ENCODE measurements at regions not wholly inside any gene's neighbourhood (a gene's known extent, or its start where the extent isn't known, plus 50 kb on each side); places are given as distances from the start of the nearest gene placed in this dataset.

DNA sequence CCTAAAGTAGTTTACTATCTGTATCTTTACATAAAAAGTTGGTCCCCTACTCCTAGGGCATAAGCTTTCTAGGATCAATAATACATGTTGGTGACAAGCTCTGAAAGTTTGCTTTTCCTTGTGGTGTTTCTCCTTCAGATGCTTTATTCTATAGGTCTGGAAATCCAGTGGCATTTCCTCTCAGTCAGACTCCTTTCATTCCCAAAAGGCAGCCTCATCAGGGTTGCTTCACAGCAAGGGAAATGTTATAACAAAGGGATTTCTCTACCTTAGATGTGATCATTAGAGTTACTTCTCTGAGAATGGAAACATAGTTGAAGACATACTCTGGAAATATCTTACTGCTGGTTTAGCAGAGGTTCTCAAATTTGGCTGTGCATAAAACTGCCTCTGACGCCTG lies 1072.4 kb upstream of the ZEB2 start:
- Histone ChIP-seq H3K27ac (no peak overlapping the region), H3K4me3 (no peak overlapping the region), H3K9me3 (replicated peaks in 1 of 3) (peaks cover 0 to 4% (median 0%) of the 10 kb centered on the region in 3 donors), H3K4me1 (replicated peaks in 1 of 2) (no peaks in the 10 kb centered on the region), H3K27me3 (no peaks in the 10 kb centered on the region), H3K36me3 (replicated peaks in 1 of 2) (no peaks in the 10 kb centered on the region)
- TF ChIP-seq, protein P1, sequence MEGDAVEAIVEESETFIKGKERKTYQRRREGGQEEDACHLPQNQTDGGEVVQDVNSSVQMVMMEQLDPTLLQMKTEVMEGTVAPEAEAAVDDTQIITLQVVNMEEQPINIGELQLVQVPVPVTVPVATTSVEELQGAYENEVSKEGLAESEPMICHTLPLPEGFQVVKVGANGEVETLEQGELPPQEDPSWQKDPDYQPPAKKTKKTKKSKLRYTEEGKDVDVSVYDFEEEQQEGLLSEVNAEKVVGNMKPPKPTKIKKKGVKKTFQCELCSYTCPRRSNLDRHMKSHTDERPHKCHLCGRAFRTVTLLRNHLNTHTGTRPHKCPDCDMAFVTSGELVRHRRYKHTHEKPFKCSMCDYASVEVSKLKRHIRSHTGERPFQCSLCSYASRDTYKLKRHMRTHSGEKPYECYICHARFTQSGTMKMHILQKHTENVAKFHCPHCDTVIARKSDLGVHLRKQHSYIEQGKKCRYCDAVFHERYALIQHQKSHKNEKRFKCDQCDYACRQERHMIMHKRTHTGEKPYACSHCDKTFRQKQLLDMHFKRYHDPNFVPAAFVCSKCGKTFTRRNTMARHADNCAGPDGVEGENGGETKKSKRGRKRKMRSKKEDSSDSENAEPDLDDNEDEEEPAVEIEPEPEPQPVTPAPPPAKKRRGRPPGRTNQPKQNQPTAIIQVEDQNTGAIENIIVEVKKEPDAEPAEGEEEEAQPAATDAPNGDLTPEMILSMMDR (IDR thresholded peaks at IDR 0.05) = no peak
- no peak for TF ChIP-seq POLR2A (IDR thresholded peaks at IDR 0.05)
- DNase-seq = no peak
- intact Hi-C loops (cut with DNase I) = no loop called here
- 83 to 90% (median 86%) methylated on average over 1 of the region's 1 CpG for WGBS, 4 donors

DNA sequence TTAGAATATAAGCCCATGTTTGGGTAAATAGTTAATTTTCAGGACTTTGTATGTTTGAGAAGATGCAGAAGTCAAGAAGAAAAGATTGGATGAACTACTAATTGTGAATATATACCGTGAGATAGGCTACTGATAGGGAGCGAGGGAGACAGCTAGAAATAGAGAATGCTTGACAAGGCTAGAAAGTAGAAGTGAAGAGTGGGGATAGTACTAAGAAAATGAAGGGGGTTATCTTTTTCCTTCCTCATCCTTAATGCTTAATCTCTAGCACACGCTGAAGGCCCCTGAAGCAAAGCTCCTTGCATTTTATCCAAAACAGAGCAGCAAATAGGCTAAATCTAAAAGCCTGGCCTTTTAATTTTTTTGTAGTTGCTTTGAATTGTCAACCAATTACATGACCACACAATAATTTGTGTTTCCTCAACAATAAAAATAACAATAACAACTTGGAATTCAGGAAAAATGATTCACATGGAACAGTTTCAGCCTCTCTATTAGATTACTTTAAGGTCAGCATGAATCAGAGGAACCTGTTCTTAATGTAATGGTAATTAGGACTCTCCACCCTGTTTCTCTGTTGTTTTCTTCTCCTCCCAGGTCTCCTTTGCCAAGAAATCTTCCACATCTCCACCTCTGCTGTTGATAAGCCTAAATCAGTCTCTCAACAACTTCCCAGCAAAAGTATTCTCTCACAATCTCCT lies 1071.3 kb upstream of the ZEB2 start:
- no peak for TF ChIP-seq POLR2A (IDR thresholded peaks at IDR 0.05)
- TF ChIP-seq, protein P1 (IDR thresholded peaks at IDR 0.05) = no peak
- no peak for DNase-seq
- H3K4me3 ChIP-seq = no peak overlapping the region
- no peaks in the 10 kb centered on the region for H3K27me3 ChIP-seq
- intact Hi-C loops (cut with DNase I) = no loop called here
- peaks cover 0 to 4% (median 0%) of the 10 kb centered on the region in 3 donors for H3K9me3 ChIP-seq (replicated peaks in 1 of 3)
- H3K4me1 ChIP-seq (replicated peaks in 1 of 2) = no peaks in the 10 kb centered on the region
- H3K27ac ChIP-seq = no peak overlapping the region
- WGBS, 4 donors = 89 to 95% (median 94%) methylated on average over 3 of the region's 3 CpGs
- no peaks in the 10 kb centered on the region for H3K36me3 ChIP-seq (replicated peaks in 1 of 2)

DNA sequence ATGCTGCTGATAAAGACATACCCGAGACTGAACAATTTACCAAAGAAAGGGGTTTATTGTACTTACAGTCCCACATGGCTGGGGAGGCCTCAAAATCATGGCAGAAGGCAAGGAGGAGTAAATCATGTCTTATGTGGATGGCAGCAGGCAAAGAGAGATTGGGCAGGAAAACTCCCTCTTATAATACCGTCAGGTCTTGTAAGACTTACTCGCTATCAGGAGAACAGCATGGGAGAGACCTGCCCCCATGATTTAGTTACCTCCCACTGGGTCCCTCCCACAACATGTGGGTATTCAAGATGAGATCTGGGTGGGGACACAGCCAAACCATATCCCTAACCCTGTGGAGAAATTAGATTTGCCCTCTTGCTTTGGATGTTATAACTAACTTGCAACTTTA lies 1068.0 kb upstream of the ZEB2 start:
- Histone ChIP-seq H3K4me3 (no peak overlapping the region), H3K36me3 (replicated peaks in 1 of 2) (no peaks in the 10 kb centered on the region), H3K4me1 (replicated peaks in 1 of 2) (peaks cover 0 to 8% of the 10 kb centered on the region in 2 donors), H3K27ac (no peak overlapping the region), H3K27me3 (no peaks in the 10 kb centered on the region), H3K9me3 (replicated peaks in 1 of 3) (peaks cover 0 to 4% (median 0%) of the 10 kb centered on the region in 3 donors)
- 92 to 96% (median 94%) methylated on average over 3 of the region's 3 CpGs for WGBS, 4 donors
- DNase-seq = no peak
- no peak for TF ChIP-seq POLR2A (IDR thresholded peaks at IDR 0.05)
- TF ChIP-seq, protein P1 (IDR thresholded peaks at IDR 0.05) = no peak
- intact Hi-C loops (cut with DNase I) = no loop called here

DNA sequence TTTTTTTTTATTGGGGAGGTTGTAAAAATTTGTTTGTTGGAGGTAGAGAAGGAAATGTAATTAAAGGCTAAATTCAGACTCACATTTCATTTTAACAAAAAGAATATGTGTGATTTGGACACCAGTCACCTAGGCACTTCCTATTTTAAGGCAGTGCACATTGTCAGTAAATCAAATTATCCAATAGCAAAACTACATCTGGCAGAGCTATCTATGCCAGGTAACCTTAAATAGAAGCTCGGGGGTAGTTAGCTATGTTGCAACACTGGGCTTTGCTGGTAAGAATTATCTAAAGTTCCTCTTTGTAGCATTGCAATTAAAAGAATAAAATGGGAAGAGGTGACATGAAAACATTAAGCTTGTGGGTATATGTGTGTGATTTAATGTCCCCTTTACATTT lies 1064.4 kb upstream of the ZEB2 start:
- H3K36me3 ChIP-seq (replicated peaks in 1 of 2) = no peaks in the 10 kb centered on the region
- intact Hi-C loops (cut with DNase I) = no loop called here
- no peak for DNase-seq
- 70 to 81% (median 73%) methylated on average over 1 of the region's 1 CpG for WGBS, 4 donors
- TF ChIP-seq, protein P1 (IDR thresholded peaks at IDR 0.05) = no peak
- TF ChIP-seq POLR2A (IDR thresholded peaks at IDR 0.05) = no peak
- no peak overlapping the region for H3K4me3 ChIP-seq
- no peak overlapping the region for H3K27ac ChIP-seq
- peaks cover 0 to 4% (median 0%) of the 10 kb centered on the region in 3 donors for H3K9me3 ChIP-seq (replicated peaks in 1 of 3)
- H3K27me3 ChIP-seq = no peaks in the 10 kb centered on the region
- peaks cover 0 to 8% of the 10 kb centered on the region in 2 donors for H3K4me1 ChIP-seq (replicated peaks in 1 of 2)
